SKM-1 treated with dmso at 0.1 percent for 144 hours (cell line): ENCODE measurements at regions not wholly inside any gene's neighbourhood (a gene's known extent, or its start where the extent isn't known, plus 50 kb on each side); places are given as distances from the start of the nearest gene placed in this dataset.
A peak's percentile ranks its signal among the peaks of the same experiment; 100 is the strongest.
"Not testable (repeated sequence)": the region's sequence is repeated elsewhere in the genome, so short reads cannot be mapped to it uniquely, and the experiment has no call there.

ENCODE experiments used
- DNase-seq: peaks from one replicate; lab custom pipeline; 2025; ENCODE audit not compliant: unreplicated experiment; lab: John Stamatoyannopoulos, UW

DNA sequence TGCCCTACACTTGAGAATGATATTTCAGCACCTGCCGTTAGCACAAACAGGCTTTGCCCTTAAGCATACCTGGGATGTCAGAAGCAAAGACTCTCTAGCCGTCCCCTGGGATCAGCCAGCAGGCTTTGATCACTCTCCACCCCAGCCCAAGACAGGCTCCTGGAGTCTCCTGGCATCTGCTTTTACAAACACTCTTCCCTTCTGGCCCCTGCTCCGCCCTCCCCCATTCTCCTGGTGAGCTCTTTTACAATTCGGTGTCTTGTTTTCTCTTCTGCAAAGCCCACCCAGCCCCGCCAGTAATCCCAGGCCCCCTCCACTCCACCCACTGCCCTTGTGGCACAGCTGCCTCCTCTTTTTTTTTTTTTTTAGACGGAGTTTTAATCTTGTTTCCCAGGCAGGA lies 50.4 kb downstream of the KATNIP start:
- DNase-seq = no peak

DNA sequence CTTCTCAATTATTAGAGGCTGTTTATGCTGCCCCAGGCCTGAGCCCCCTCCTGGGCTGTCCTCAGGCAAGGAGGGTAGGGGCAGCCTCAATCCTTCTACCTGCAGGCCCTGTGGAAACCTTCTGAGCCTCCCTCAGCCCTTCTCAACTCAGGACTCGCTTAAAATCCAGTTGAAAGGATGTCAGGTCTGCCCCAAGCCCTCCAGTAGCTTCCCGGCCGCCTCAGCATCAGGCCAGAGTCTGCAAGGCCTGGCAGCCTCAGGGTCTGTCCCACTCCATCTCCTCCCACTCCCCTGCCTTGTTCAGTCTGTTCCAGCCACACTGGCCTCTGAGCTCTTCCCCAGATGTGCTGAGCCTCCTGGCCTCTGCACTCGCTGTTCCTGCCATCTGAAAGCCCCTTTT lies 52.2 kb downstream of the KATNIP start:
- no peak for DNase-seq

GRCh38 chr16:27605500-27606106 lies 55.7 kb downstream of the KATNIP start:
- DNase-seq = peak; percentile 34

- no peak for DNase-seq
These were observed 61.4 kb downstream of the KATNIP start for GRCh38 chr16:27611340-27611739.

DNA sequence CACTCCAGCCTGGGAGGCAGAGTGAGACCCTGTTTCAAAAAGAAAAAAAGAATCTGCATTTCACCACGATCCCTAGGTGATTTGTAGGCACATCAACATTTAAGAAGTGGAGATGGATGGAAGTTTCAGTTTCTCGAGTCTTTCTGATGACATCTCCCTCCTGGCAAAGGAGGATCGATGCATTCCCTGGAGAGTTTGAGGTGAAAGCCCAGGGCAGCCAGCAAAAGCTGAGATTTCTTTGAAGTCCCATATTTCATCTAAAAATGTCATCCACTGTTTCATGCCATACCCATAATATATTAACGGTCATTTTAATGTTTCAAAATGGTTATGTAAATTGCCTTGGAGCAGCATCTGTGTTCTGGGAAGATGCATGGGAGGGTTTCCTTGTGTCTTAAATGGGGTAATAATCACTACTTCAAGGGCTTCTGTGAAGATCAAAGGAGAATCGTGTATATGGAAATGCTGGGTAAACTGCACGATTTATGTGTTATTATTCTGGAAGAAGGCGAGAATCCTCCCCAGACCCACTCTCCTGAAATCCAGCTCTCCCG lies 63.4 kb downstream of the KATNIP start:
- no peak for DNase-seq

DNA sequence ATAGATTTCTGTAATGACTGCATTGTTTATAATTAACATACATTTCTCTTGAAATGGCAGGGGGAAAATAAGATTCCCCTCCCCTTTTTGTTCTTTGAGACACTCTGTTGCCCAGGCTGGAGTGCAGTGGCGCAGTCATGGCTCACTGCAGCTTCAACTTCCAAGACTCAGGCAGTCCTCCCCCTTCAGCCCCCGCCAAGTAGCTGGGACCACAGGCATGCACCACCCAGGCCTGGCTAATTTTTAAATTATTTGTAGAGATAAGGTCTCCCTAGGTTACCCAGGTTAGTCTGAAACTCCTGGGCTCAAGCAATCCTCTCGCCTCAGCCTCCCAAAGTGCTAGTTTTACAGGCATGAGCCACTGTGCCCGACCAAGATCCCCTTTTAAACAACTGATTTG lies 67.7 kb downstream of the KATNIP start:
- DNase-seq = no peak

- DNase-seq = no peak
These were observed 68.2 kb downstream of the KATNIP start for GRCh38 chr16:27618165-27618564.

DNA sequence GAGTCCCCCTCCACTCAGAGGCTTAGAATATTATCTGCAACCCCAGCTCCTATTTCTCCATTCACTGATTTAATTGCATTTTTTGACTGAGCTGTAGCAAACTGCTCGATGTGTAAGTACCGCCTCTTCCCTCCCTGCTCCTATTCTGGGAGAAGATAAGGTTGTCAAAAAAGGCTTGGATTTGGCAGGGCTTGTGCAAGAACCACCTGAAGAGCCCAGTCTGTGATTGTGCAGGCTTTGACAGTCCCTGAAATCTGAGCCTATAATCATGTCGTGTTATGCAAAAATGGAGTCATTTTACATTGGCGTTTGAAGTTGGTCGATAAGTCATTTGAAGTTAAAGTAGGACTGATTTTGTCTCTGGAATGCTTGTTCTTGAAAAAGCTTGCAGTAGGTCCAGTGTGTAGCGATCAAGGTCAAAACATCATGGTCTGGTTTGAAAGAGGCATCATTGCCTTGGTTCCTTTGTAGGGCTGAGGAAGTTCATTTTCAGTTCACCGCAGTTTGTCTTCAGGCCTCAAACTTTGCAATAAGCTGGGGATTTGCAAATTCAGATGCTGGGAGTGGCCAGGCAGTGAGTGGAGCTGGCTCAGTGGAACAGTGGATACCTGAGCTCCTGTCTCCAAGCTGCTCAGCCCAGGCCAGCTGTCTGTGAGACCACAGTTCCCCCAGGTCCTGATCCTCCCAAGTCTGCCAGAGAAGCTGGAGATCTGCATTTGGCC lies 68.8 kb downstream of the KATNIP start:
- DNase-seq = no peak

DNA sequence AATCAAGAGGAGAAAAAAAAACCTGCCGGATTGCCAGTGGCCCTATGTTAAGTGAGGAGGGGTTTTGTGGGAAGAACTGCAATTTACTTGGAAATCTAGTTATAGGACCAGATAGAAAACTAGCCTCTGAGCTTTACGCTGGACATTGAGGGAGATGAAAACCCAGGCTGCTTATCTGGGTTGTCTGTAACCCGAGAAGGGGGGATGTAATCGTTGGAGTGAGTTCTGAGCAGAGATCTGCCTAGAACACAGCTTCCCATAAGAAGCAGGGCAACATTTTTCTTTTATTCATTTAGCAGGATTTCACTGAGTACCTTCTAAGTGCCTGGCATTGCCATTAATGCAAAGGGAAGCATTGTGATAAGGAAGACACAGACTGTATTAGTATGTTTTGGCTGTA lies 70.6 kb downstream of the KATNIP start:
- DNase-seq = no peak

DNA sequence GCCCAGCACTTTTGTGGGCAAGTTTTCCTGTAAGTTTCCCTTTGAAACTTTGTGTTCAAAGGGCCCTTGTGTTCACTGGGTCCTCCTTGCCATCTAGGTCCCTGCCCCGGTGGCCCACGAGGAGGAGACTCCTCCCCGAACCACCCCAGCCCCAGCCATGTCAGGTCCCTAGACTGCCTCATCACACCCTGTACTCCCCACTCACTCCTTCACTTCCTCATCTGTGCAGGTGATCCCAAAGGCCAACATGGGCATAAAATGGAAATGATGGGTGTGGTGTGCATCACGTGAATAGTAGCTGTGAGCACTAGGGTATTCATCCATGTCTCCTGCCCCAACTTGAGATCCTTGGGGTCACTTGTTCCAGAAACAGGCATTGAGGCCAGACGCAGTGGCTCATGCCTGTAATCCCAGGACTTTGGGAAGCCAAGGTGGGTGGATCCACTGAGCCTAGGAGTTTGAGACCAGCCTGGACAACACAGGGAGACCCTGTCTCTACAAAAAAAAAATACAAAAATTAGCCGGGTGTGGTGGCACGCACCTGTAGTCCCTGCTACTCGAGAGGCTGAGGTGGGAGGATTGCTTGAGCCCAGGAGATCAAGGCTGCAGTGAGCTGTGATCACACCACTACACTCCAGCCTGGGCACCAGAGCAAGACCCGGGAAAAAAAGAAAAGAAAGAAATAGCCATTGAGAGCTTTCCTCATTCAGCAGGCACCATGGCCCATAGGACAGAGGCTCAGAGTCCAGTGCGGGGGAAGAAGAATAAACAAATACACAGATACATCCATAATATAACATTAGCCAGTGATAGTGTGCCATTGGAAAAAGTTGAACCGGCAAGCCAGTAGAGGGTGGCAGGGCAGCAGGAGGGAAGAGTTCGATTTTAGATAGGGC lies 74.5 kb downstream of the KATNIP start:
- DNase-seq = no peak

GRCh38 chr16:27625050-27625697 lies 75.2 kb downstream of the KATNIP start:
- DNase-seq = no peak

- DNase-seq = no peak
These were observed 77.2 kb downstream of the KATNIP start for GRCh38 chr16:27627136-27627535.

GRCh38 chr16:27628241-27628942 lies 78.4 kb downstream of the KATNIP start:
- DNase-seq = no peak

DNA sequence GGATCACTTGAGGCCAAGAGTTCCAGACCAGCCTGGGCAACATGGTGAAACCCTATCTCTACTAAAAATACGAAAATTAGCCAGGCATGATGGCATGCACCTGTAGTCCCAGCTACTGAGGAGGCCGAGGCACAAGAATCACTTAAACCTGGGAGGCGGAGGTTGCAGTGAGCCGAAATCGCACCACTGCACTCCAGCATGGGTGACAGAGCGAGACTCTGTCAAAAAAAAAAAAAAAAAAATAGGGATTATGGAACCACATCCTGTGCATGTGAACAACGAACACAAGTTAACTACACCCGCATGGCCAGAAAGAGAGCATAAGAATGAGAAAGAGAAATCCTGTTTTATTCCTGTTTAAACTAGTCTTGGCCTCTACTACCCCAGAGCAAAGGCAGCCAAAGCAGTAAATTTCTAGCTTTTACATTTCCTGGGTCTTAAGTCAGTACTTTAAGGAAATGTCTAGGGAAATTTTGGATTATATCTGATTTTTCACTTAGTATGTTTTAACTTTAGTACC lies 79.1 kb downstream of the KATNIP start:
- not testable (repeated sequence) for DNase-seq

DNA sequence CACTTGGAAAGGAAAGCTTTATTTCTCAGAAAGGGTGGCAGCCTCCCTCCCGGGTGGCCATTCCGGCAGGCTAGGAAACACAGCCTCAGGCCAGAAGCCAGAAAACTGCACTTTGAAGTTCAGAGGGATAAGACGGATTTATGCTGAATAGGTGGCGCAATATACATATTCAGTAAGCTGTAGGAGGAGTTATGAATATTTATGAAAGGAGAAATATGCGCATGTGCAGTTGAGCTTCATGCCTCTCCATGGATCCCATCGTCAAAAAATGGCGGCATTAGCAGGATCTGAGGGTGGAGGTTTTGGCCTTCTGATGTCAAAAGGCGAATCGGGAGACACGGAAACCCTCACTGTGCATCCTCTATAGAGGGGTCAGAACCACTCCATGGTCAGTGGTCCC lies 82.3 kb downstream of the KATNIP start:
- no peak for DNase-seq

DNA sequence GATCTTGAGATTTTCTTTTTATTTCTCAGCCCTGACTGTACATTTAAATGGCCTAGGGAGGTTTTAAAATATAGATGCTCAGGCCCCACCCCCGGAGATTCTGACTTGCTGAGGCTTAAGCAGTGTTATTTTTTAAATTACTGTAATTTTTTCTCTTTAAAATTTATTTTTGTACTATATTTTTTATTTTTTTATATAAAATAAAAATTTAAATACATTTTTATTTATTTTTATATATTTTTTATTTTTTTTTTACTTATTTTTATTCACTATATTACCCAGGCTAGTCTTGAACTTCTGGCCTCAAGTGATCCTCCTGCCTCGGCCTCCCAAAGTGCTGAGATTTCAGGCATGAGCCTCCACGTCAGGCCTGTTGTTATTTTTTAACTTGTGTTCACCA lies 83.3 kb downstream of the KATNIP start:
- DNase-seq = no peak

DNA sequence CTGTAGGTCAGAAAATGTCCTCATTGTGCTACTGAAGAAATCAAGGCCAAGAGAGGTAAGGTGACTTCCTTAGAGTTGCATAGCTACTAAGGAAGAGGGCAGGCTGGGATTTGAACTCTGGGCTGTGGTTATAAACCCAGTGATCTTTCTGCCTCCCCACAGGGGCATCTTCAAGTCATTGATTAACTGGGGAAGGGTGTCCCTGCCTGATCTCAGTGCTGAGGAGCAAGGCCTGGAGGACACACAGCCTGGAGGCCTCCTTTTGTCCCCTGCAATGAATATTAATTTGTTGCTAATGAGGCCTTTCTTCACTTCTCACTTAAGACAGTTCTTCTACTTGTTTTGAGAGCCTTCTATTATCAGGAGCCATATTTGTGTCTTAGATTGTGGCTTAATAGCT lies 83.8 kb downstream of the KATNIP start:
- no peak for DNase-seq

- no peak for DNase-seq
These were observed 84.8 kb downstream of the KATNIP start for GRCh38 chr16:27634779-27635178.

- no peak for DNase-seq
These were observed 86.7 kb downstream of the KATNIP start for GRCh38 chr16:27636453-27637240.
